Prostate gland (tissue), 2 donors: ENCODE measurements at regions not wholly inside any gene's neighbourhood (a gene's known extent, or its start where the extent isn't known, plus 50 kb on each side); places are given as distances from the start of the nearest gene placed in this dataset.

ENCODE experiments used
- POLR2AphosphoS5 ChIP-seq: sonication (generic); formaldehyde crosslinking; IDR thresholded peaks from one replicate; pipeline ENCODE4 v1.6.1; 2017; ENCODE audit warnings: antibody characterized with exemption
- TF ChIP-seq, protein P1 (sequence below), 4 experiments: fragments of 200-600 bp in 2 of 4; fragments of 450-650 bp in 2 of 4; sonication (generic) in 2 of 4; IDR thresholded peaks; 1 replicate in 3 of 4; 2 replicates in 1 of 4; pipeline ENCODE4 v1.5.1; 2016 to 2019; ENCODE audit warnings: antibody characterized with exemption in 4 of 4, mild to moderate bottlenecking in 2 of 4, moderate library complexity in 2 of 4

DNA sequence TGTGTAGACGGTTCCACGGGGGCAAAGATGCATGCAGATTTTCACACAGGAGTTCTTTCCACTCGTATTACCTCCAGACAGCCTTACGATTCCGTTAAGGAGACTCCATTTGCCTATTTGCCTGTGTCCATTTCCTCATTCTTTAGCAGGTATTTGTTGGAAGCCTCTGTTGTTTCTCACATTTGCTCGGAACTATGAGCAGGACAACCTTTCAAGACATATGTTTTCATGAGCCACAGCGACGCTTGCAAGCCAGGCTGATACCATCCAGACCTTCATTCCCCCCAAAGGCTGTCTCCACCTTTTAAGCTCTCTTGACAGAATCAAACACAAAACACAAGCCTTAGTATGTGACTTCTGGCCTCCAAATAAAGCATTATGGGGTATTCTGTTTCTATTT is 57.6 kb upstream of the NEDD9 start:
- TF ChIP-seq, protein P1, sequence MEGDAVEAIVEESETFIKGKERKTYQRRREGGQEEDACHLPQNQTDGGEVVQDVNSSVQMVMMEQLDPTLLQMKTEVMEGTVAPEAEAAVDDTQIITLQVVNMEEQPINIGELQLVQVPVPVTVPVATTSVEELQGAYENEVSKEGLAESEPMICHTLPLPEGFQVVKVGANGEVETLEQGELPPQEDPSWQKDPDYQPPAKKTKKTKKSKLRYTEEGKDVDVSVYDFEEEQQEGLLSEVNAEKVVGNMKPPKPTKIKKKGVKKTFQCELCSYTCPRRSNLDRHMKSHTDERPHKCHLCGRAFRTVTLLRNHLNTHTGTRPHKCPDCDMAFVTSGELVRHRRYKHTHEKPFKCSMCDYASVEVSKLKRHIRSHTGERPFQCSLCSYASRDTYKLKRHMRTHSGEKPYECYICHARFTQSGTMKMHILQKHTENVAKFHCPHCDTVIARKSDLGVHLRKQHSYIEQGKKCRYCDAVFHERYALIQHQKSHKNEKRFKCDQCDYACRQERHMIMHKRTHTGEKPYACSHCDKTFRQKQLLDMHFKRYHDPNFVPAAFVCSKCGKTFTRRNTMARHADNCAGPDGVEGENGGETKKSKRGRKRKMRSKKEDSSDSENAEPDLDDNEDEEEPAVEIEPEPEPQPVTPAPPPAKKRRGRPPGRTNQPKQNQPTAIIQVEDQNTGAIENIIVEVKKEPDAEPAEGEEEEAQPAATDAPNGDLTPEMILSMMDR (IDR thresholded peaks at IDR 0.05), result no peak
- TF ChIP-seq POLR2AphosphoS5, result no peak
